ENCODE measurements at regions not wholly inside any gene's neighbourhood (a gene's known extent, or its start where the extent isn't known, plus 50 kb on each side); places are given as distances from the start of the nearest gene placed in this dataset.

- TF ChIP-seq POLR2AphosphoS5 (IDR thresholded peaks at IDR 0.05; ENCODE audit: low read length) = no peak
- TF ChIP-seq TAF1 (IDR thresholded peaks at IDR 0.05; ENCODE audit: borderline replicate concordance, low read depth, low read length) = no peak
- no peak for TF ChIP-seq SIN3A (IDR thresholded peaks at IDR 0.05; ENCODE audit: low read depth, low read length)
- TF ChIP-seq NRF1 (conservative IDR thresholded peaks at IDR 0.05; ENCODE audit: low read depth, low read length) = no peak
- TF ChIP-seq FOXK2 (IDR thresholded peaks at IDR 0.05) = no peak
- TF ChIP-seq ATF3 (IDR thresholded peaks at IDR 0.05; ENCODE audit: borderline replicate concordance, extremely low read depth, low read depth, low read length) = no peak
- no peak for TF ChIP-seq TCF12 (IDR thresholded peaks at IDR 0.05; ENCODE audit: low read depth, low read length)
- TF ChIP-seq KDM1A (IDR thresholded peaks at IDR 0.05; ENCODE audit: borderline replicate concordance) = no peak
- TF ChIP-seq CTCF (IDR thresholded peaks at IDR 0.05 in 2 of 3, conservative IDR thresholded peaks at IDR 0.05 in 1 of 3; ENCODE audit: control insufficient read depth in 2 of 3, extremely low read depth in 1 of 3, insufficient read depth in 1 of 3, low read depth in 3 of 3, low read length in 3 of 3) = no peak
- TF ChIP-seq HDAC2 (IDR thresholded peaks at IDR 0.05) = no peak
- TF ChIP-seq REST (IDR thresholded peaks at IDR 0.05; ENCODE audit: low read depth, low read length) = no peak
- TF ChIP-seq SUZ12 (IDR thresholded peaks at IDR 0.05; ENCODE audit: unreplicated experiment) = no peak
Observed at GRCh38 chr3:74442683-74443082, 171.8 kb downstream of the CNTN3 start.

All from GM12878 (cell line).